HEK293 (cell line): ENCODE measurements at regions not wholly inside any gene's neighbourhood (a gene's known extent, or its start where the extent isn't known, plus 50 kb on each side); places are given as distances from the start of the nearest gene placed in this dataset.

Experiments
- CTCF ChIA-PET: fragments of 350-600 bp; formaldehyde crosslinking; extraction: SDS; loops from one replicate; lab custom pipeline; 2021; ENCODE audit warnings: antibody characterized with exemption; lab: Yijun Ruan, JAX
- POLR2A ChIA-PET: fragments of 300-600 bp; formaldehyde crosslinking; extraction: SDS; loops from one replicate; lab custom pipeline; 2020; ENCODE audit warnings: antibody characterized with exemption, inconsistent platforms; lab: Yijun Ruan, JAX
- H3K27ac ChIP-seq: fragments of 200-500 bp; sonication (Bioruptor generic); 2 replicates; pipeline ENCODE4 v1.5.1; 2014; ENCODE audit warnings: low read depth, low read length, control low read depth, inconsistent platforms; ENCODE audit errors: extremely low read depth
- H3K36me3 ChIP-seq, 2 experiments: fragments of 200-500 bp in 1 of 2; sonication (Bioruptor generic) in 1 of 2; 1 replicate in 1 of 2; 2 replicates in 1 of 2; pipeline ENCODE4 v1.5.1; 2014 to 2017; ENCODE audit warnings: inconsistent platforms in 2 of 2, low read length in 2 of 2; ENCODE audit not compliant: control insufficient read depth in 2 of 2, insufficient read depth in 1 of 2
- H3K4me1 ChIP-seq: fragments of 200-500 bp; sonication (Bioruptor generic); 2 replicates; pipeline ENCODE4 v1.5.1; 2014; ENCODE audit warnings: mild to moderate bottlenecking, low read length, inconsistent platforms; ENCODE audit not compliant: control insufficient read depth, insufficient read depth
- H3K4me3 ChIP-seq: 2 replicates; pipeline ENCODE4 v1.5.1; 2011; ENCODE audit warnings: low read depth, mild to moderate bottlenecking, control low read depth, low read length, moderate library complexity
- H3K9me3 ChIP-seq: fragments of 200-500 bp; sonication (Bioruptor generic); 2 replicates; pipeline ENCODE4 v1.5.1; 2014; ENCODE audit warnings: low read depth, low read length, inconsistent platforms; ENCODE audit not compliant: control insufficient read depth, insufficient read depth
- GFI1B ChIP-seq: fragments of 450-650 bp; formaldehyde crosslinking; IDR thresholded peaks from 2 replicates; pipeline ENCODE4 v1.5.1; 2016; ENCODE audit warnings: missing biosample characterization, missing genetic modification characterization
- GLI2 ChIP-seq: fragments of 450-650 bp; formaldehyde crosslinking; IDR thresholded peaks from 2 replicates; pipeline ENCODE4; 2017; ENCODE audit warnings: missing biosample characterization, missing genetic modification characterization, low read depth, borderline replicate concordance
- INSM2 ChIP-seq: fragments of 450-650 bp; formaldehyde crosslinking; IDR thresholded peaks from 2 replicates; pipeline ENCODE4 v1.5.1; 2016; ENCODE audit warnings: missing biosample characterization, missing genetic modification characterization
- KLF1 ChIP-seq: fragments of 450-650 bp; formaldehyde crosslinking; IDR thresholded peaks from 2 replicates; pipeline ENCODE4 v1.5.1; 2016; ENCODE audit warnings: missing biosample characterization, missing genetic modification characterization
- KLF8 ChIP-seq: fragments of 450-650 bp; formaldehyde crosslinking; IDR thresholded peaks from 2 replicates; pipeline ENCODE4 v1.5.1; 2016; ENCODE audit warnings: missing biosample characterization, missing genetic modification characterization
- MZF1 ChIP-seq: fragments of 450-650 bp; formaldehyde crosslinking; IDR thresholded peaks from 2 replicates; pipeline ENCODE4 v1.5.1; 2017; ENCODE audit warnings: missing biosample characterization, missing genetic modification characterization, borderline replicate concordance
- PRDM1 ChIP-seq: fragments of 450-650 bp; formaldehyde crosslinking; IDR thresholded peaks from 2 replicates; pipeline ENCODE4; 2016; ENCODE audit warnings: missing biosample characterization, missing genetic modification characterization
- RBAK ChIP-seq: fragments of 450-650 bp; formaldehyde crosslinking; IDR thresholded peaks from 2 replicates; pipeline ENCODE4 v1.5.1; 2016; ENCODE audit warnings: missing biosample characterization, missing genetic modification characterization
- TRIM28 ChIP-seq: IDR thresholded peaks from 2 replicates; pipeline ENCODE4 v1.6.1; 2011; ENCODE audit warnings: low read length, control low read depth, borderline replicate concordance
- WT1 ChIP-seq: fragments of 450-650 bp; formaldehyde crosslinking; IDR thresholded peaks from 2 replicates; pipeline ENCODE4 v1.5.1; 2016; ENCODE audit warnings: missing biosample characterization, missing genetic modification characterization
- ZBTB10 ChIP-seq: fragments of 450-650 bp; formaldehyde crosslinking; IDR thresholded peaks from 2 replicates; pipeline ENCODE4 v1.5.1; 2016; ENCODE audit warnings: missing biosample characterization, missing genetic modification characterization
- ZBTB8A ChIP-seq: fragments of 450-650 bp; formaldehyde crosslinking; IDR thresholded peaks from 2 replicates; pipeline ENCODE4 v1.5.1; 2016; ENCODE audit warnings: missing biosample characterization, missing genetic modification characterization
- ZFP41 ChIP-seq: fragments of 450-650 bp; formaldehyde crosslinking; IDR thresholded peaks from 2 replicates; pipeline ENCODE4 v1.5.1; 2016; ENCODE audit warnings: missing biosample characterization, missing genetic modification characterization, borderline replicate concordance
- ZNF175 ChIP-seq: fragments of 450-650 bp; formaldehyde crosslinking; IDR thresholded peaks from 2 replicates; pipeline ENCODE4 v1.5.1; 2016; ENCODE audit warnings: missing biosample characterization, missing genetic modification characterization
- ZNF18 ChIP-seq: fragments of 450-650 bp; formaldehyde crosslinking; IDR thresholded peaks from 2 replicates; pipeline ENCODE4 v1.5.1; 2016; ENCODE audit warnings: missing biosample characterization, missing genetic modification characterization
- ZNF211 ChIP-seq: fragments of 450-650 bp; formaldehyde crosslinking; IDR thresholded peaks from 2 replicates; pipeline ENCODE4 v1.5.1; 2016; ENCODE audit warnings: low read depth, missing biosample characterization, missing genetic modification characterization
- ZNF223 ChIP-seq: fragments of 450-650 bp; formaldehyde crosslinking; IDR thresholded peaks from 2 replicates; pipeline ENCODE4 v1.5.1; 2016; ENCODE audit warnings: missing biosample characterization, missing genetic modification characterization
- ZNF266 ChIP-seq: fragments of 450-650 bp; formaldehyde crosslinking; IDR thresholded peaks from 2 replicates; pipeline ENCODE4 v1.5.1; 2016; ENCODE audit warnings: missing biosample characterization, missing genetic modification characterization, low read depth
- ZNF324 ChIP-seq: fragments of 450-650 bp; formaldehyde crosslinking; IDR thresholded peaks from 2 replicates; pipeline ENCODE4 v1.5.1; 2016; ENCODE audit warnings: missing biosample characterization, missing genetic modification characterization
- ZNF530 ChIP-seq: fragments of 450-650 bp; formaldehyde crosslinking; IDR thresholded peaks from 2 replicates; pipeline ENCODE4 v1.5.1; 2016; ENCODE audit warnings: low read depth, missing biosample characterization, missing genetic modification characterization
- ZNF561 ChIP-seq: fragments of 450-650 bp; IDR thresholded peaks from 2 replicates; pipeline ENCODE4 v1.5.1; 2018; ENCODE audit warnings: missing biosample characterization, missing genetic modification characterization, borderline replicate concordance
- ZNF585B ChIP-seq: fragments of 450-650 bp; formaldehyde crosslinking; IDR thresholded peaks from 2 replicates; pipeline ENCODE4 v1.5.1; 2016; ENCODE audit warnings: missing biosample characterization, missing genetic modification characterization
- ZNF670 ChIP-seq: fragments of 450-650 bp; formaldehyde crosslinking; IDR thresholded peaks from 2 replicates; pipeline ENCODE4 v1.5.1; 2016; ENCODE audit warnings: missing biosample characterization, missing genetic modification characterization, low read depth
- ZNF692 ChIP-seq: fragments of 450-650 bp; formaldehyde crosslinking; IDR thresholded peaks from 2 replicates; pipeline ENCODE4 v1.5.1; 2016; ENCODE audit warnings: missing biosample characterization, missing genetic modification characterization
- ZNF76 ChIP-seq: fragments of 450-650 bp; formaldehyde crosslinking; IDR thresholded peaks from 2 replicates; pipeline ENCODE4; 2016; ENCODE audit warnings: low read depth, missing biosample characterization, missing genetic modification characterization, borderline replicate concordance
- ZNF768 ChIP-seq: fragments of 450-650 bp; formaldehyde crosslinking; IDR thresholded peaks from 2 replicates; pipeline ENCODE4 v1.5.1; 2018; ENCODE audit warnings: missing biosample characterization, mild to moderate bottlenecking, missing genetic modification characterization
- ZSCAN4 ChIP-seq: fragments of 450-650 bp; formaldehyde crosslinking; IDR thresholded peaks from 2 replicates; pipeline ENCODE4 v1.5.1; 2017; ENCODE audit warnings: missing biosample characterization, missing genetic modification characterization

GRCh38 chr7:41842956-41843355, 140.1 kb upstream of the INHBA start:
- no peaks in the 10 kb centered on the region for H3K36me3 ChIP-seq
- ChIA-PET POLR2A (no interaction called here), CTCF (interaction anchor here (0.6 kb wide), 1 partner anchor 8 kb away, joined by 3 read pairs; no protein-coding TSS in a partner anchor)
- H3K4me3 ChIP-seq: no peak overlapping the region
- H3K4me1 ChIP-seq: no peaks in the 10 kb centered on the region
- no peak for TF ChIP-seq ZNF692 (tag by site-specific recombination)
- TF ChIP-seq ZBTB8A: no peak
- no peak for TF ChIP-seq TRIM28
- TF ChIP-seq ZNF266 (tag by site-specific recombination): no peak
- TF ChIP-seq MZF1 (tag by site-specific recombination): no peak
- no peak for TF ChIP-seq ZNF175
- no peak for TF ChIP-seq ZNF530 (tag by site-specific recombination)
- TF ChIP-seq ZNF223 (tag by site-specific recombination): no peak
- TF ChIP-seq ZNF76 (tag by site-specific recombination): no peak
- no peak for TF ChIP-seq ZNF211 (tag by site-specific recombination)
- TF ChIP-seq WT1 (tag by site-specific recombination): no peak
- no peak for TF ChIP-seq PRDM1 (tag by site-specific recombination)
- TF ChIP-seq ZNF670 (tag by site-specific recombination): no peak
- TF ChIP-seq ZNF768 (tag by site-specific recombination): no peak
- TF ChIP-seq ZFP41 (tag by site-specific recombination): no peak
- TF ChIP-seq RBAK (tag by site-specific recombination): no peak
- no peak for TF ChIP-seq GLI2 (tag by site-specific recombination)
- TF ChIP-seq, all 188 proteins: peak for 0
- no peak overlapping the region for H3K27ac ChIP-seq
- H3K9me3 ChIP-seq: no peaks in the 10 kb centered on the region

- H3K4me1 ChIP-seq: no peaks in the 10 kb centered on the region
- CTCF ChIA-PET: interaction anchor here (0.6 kb wide), 1 partner anchor 908 kb away, joined by 3 read pairs; no protein-coding TSS in a partner anchor
- TF ChIP-seq ZBTB10 (tag by site-specific recombination) (no peak), GFI1B (tag by site-specific recombination) (no peak), ZSCAN4 (tag by site-specific recombination) (no peak), INSM2 (tag by site-specific recombination) (no peak), ZNF585B (no peak), ZNF18 (tag by site-specific recombination) (no peak), KLF8 (tag by site-specific recombination) (no peak), ZNF561 (tag by site-specific recombination) (no peak), KLF1 (tag by site-specific recombination) (no peak), ZNF324 (tag by site-specific recombination) (no peak)
- H3K36me3 ChIP-seq: no peaks in the 10 kb centered on the region
- POLR2A ChIA-PET: no interaction called here
- no peaks in the 10 kb centered on the region for H3K9me3 ChIP-seq
- H3K27ac ChIP-seq: no peak overlapping the region
- no peak overlapping the region for H3K4me3 ChIP-seq
Observed at GRCh38 chr7:41837916-41838315, 135.0 kb upstream of the INHBA start.
